HG03439 (cell line): ENCODE measurements at regions not wholly inside any gene's neighbourhood (a gene's known extent, or its start where the extent isn't known, plus 50 kb on each side); places are given as distances from the start of the nearest gene placed in this dataset.

Source experiments
- ATAC-seq: cut with Tn5 transposase; IDR thresholded peaks from one replicate; pipeline ENCODE4 v1.9.1; 2021; ENCODE audit warnings: mild to moderate bottlenecking, moderate library complexity; ENCODE audit not compliant: unreplicated experiment

DNA sequence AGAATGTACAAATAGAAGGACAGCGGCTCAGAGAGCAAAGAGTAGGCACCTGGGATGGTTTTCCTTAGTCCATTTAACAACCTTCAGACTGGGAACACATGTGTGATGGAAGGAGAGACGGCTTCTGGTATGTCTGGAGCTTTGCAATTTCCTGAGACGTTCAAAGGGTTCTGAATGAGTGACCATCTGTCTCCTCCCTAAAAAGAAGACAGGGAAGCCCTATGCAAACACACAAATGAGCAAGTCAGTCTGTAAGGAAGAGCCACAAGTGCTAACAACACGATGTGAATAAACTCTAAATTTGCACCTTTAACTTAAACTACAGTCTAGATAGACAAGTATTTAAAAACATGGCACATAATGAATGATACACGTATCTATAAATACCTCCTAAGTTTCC lies 391.0 kb downstream of the ICE1 start:
- ATAC-seq = no peak

DNA sequence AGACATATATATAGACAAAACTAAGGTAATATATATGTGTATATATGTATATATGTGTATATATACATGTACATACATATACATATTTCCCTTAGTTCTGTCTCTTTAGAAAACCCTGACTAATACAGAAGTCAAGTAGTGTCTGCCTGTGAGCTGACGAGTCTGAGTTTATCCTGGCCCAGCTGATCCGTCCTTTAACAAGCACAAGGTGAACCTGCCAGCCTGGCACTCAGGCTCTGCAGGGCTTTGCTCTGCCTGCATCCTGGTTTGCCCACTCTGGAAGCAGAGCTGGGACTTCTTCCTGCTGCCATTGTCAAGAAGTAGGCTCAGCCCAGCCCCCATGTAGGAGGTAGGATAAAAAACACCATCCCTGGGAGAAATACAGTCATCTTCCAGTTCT lies 388.0 kb downstream of the ICE1 start:
- no peak for ATAC-seq

DNA sequence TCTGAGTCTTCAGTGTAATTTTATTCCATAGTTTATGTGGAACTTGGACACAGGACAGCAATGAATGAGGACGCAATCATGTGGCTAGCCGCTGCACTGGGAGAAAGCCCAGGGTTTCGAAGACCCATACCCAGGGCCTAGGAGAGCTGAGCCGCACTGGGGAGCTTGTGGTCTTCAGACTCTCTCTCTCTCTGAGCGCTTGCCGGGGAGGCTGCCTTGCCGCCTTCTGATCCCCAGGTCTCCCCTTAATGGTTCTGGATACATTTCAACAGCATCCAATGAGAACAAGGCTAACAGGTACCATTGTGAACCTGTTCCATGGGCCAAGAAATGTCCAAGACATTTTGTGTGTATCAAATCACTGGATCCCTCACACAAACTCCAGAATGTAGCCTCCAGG lies 383.4 kb downstream of the ICE1 start:
- ATAC-seq = no peak

DNA sequence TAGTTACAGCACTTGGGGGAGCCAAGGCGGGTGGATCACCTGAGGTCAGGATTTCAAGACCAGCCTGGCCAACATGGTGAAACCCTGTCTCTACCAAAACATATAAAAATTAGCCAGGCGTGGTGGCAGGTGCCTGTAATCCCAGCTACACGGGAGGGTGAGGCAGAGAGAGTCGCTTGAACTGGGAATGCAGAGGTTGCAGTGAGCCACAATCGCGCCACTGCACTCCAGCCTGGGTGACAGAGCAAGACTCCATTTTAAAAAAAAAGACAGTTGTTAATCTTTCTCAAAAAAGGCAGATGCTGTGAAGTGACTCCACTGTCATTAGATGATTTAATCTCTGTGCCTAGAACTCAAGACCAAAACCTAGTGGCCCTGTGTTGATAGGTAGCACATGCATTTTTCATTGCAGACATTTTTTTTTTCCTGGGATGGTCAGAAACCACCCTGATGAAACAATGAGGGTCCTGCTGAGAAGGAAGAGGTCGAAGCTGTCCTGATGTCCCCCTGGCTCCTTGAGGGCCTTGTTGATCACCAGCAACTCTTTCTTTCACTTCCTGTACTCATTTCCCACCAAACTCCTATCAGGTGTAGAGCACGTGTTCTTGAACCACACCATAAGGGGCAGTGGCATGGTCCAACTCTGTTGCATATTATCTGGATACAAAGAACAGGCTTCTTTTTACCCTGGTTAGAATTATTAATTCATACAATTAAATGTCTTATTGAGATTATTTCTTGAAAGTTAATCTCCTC lies 382.2 kb downstream of the ICE1 start:
- no peak for ATAC-seq

DNA sequence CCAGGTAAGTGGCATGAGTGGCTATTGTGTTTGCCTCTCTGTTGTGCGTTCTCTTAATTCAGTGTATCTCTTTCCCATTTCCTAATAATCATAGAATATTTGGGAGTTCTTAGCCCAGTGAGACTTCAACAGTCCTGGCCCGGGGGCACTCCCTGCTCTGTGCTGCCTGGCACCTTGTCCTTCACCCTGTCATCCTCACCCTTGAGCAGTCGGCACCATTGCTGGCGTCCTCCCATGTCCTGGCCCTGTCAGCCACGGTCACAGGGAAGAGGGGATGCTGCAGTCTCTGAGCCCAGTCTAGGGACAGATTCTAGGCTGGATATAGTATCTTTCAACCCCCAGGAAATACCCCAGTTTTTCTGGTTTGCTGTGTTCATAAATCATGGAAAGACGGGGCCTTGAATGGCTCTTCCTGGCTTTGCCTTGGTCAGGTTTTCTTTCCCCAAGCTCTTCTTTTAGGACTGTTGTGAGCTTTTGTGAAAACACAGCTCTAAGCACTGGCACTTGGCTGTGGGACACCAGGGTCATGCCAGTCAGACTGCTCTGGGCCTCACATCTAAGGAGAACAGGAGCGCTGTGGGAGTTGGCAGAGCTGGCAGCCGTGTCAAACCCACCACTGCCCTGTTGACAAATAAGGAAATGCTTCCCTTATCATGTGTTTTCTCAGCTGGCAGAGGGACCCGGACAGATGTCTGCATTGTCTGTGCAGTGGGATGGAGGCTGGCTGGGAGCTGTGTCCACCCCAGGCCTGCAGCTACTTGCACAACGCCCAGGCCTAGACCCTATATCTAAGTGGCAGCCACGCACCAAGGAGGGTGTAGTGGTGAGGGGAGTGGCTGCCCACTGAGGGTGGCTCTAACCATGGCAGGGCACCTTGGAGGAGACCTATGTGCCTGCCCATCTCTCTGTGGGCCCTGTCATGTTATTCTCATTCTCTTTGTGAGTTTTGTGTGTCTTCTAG lies 378.6 kb downstream of the ICE1 start:
- ATAC-seq = no peak

DNA sequence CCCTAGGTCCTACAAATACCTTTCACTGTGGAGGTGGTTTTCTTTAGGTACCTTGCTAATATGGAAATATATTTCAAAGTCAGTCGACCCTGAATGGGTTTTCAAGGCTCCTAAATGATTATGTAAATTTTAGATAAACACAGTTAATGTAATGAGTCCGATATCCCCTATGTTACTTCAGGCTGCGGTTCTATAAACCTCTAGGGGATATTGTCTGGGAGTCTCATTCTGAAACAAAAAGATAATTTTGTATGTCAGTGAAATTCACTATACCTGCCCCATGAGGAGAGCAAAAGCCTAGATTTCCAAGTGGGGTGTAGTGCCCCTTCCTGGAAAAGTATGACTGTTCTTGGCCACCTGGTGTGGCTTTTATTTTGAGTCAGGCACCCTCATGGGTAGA lies 377.3 kb downstream of the ICE1 start:
- ATAC-seq = no peak

DNA sequence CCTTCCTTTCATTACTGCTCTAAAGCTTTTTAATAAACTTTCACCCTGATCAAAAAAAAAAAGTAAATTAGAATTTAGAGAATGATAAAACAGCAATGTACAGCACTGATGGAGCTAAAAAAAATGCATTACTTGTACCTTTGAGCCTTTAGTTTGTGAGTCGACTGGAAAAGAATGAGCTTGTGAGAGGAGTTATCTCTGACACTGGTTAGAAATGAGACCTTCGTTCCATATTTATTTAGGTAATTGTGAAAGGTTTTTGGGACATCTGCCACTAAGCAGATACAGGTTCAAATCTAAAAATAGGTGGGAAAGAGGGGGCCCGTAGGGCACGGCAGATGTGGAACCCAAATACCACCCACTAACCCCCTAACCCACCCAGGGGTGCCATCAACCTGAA lies 376.8 kb downstream of the ICE1 start:
- no peak for ATAC-seq

DNA sequence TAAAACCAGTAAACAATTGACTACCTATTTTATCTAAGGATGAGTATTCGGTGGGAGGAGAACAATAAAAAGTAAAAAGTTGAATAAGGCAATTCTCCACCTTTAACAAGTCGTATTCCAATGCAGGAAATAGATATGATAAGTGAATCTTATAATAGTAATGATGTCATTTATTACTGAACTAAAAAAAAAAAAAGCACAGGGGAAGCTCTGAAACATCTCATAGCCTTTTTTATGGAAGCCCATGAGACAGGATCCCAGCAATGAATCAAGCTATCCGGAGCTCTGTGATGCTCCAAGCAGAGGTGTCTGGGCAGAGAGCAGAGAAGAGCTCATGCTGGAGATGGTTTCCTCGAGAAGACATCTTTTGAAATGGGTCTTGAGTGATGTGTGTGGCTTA lies 376.0 kb downstream of the ICE1 start:
- no peak for ATAC-seq

DNA sequence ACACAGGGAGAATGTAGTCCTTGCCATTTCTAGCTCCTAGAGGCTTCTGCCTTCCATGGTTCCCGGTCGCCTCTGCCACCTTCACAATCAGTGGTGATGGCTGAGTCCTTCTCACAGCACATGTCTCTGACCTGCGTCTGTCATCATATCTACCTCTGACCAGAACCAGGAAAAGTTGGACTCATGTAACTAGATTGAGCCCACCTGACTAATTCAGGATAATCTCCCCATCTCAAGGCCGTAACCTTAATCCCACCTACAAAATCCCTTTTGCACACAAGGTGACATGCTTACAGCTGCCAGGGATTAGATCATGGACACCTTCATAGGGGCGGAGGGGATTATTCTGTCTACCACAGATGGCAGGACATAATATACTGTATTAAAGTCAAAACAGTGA lies 375.6 kb downstream of the ICE1 start:
- ATAC-seq = no peak

DNA sequence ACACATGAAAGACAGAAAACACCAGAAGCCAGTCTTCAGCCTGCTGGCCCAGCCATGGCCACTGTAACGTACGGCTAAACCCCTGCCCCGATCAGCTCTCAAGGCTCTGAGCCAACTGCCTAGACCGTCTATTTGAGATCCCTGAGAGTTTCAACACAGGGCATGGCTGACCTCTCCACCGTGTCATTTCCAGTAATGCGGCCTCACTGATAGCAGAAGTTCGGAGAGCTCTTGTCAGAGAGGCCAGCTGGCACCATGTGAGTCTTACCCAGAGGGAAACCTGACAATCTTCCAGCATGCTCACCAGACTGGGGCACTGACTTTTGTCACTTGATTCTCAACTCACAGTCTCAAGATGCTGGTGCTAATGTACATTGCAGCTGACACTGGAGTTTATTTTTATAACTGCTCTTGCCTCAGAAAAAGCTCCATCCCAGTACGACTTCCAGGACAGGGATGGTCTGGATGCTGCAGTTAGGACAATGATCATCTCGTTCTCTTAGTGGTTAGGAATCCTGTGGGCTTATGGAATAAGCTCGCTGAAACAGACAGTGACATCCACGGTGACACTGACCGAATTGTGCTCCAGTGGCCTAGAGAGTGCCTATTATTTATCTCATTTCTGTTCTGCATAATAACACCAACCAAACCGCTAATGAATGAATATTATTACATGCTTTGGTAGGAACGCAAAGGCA lies 372.7 kb downstream of the ICE1 start:
- no peak for ATAC-seq

DNA sequence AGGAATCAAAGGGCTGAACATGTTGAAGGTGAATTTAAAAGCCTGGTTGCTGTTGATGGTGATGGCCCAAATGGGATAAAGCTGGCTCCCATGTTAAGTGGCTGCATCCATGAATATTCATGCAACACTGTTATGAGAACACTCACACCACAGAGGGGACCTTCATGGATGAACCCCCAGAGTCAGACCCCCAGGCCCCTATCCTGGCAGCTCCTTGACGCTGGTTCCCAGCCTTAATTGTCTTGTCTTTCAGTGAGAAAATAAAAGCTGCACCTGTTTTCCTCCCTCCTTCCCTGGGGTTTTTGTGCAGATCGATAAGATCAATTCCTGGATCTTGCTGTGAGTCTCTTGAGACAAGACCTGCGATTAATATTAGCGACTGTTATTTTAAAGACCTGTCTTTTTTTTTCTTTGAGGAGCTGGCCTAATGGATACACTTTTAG lies 371.7 kb downstream of the ICE1 start:
- no peak for ATAC-seq

DNA sequence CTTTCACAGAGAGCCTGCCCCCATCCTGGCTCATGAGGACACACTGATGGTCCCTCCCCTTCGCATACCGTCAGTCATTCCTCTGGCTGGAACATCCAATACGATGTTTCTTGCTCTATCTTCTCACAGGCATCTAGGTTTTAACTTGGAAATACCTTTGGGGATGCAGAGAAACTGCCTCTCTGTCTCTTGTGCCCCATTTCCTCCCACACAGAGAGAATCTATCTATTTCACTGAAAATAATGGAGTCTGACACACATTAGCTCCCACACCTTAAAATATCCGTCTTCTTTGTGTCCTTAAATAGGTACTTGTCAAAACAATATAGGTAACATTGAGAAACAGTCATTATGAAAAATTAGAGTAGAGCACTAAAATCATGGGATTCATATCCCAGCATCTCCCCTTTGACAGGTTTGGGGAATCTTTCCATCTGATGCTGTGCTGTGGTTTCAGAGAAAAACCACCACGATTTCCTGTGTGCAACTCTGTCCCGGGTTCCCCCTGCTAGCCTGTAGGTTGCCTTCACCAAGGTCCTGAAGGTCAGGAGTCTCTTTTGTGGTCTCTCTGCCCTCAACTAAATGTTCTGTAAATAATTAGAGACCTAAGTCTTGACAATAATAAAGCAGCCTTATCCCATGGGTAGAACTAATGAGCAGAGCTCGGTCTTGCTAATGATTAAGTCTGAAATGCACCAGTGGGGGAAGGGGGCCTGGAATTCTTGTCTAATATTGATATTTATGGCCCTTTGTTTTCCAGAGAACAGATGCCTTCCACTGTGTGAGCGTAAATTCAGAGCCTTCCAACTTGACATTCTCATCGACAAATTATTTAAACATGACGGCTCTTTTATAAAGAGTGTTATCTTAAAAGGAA lies 371.0 kb downstream of the ICE1 start:
- no peak for ATAC-seq

DNA sequence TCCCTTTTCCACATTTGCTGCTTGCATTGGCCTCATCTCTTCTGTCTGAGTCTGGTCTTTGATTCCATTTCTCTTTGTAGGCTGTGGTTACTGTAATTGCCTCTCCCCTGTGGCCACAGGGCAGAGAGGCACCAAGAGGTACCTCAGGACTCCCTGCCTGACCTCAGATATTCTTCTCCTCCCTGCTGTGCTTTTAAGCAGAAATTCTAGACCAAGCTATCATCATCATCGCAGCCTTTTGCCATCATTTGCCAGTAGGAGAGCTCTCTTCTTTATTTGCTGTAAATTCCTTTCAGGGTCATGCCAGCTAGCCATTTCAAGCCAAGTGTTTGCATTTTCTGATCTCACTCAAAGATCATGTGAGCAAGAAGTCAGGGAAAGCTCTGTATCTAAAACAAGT lies 369.6 kb downstream of the ICE1 start:
- ATAC-seq = no peak

DNA sequence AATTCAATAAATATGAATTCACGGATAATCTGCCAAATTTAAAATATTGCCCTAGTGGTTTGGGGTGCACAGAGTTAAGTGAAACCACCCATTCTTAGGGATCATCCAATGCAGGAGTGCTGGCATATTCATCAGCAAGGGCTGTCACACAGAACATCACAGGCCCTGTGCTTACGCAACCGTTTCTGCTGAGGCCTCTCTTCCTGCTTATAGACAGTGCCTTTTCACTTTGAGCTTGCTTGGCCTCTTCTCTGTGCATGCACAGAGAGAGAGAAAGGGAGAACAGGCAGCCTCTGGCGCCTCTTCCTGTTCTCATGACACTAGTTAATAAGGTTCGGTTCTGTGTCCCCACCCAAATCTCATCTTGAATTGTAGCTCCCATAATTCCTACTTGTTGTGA lies 366.3 kb downstream of the ICE1 start:
- no peak for ATAC-seq

DNA sequence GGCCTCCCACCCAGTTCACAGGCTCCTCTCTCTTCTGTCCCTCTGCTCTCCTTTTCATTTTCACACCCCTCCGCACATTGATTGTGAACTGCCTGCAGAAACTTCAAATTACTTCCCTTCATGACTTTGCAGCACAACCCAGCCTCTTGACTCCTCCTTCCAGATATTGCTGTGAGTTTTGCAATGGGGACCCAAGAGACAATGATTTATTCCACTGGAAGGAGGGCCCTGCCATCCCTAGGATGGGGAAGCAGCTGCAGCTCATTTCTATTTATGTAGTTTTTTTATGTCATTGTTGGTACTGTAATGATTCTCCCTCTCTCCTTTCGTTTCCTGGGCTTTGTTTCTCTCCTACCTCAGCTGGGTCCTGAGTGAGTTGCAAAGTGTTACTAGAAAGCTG lies 364.9 kb downstream of the ICE1 start:
- ATAC-seq = no peak

DNA sequence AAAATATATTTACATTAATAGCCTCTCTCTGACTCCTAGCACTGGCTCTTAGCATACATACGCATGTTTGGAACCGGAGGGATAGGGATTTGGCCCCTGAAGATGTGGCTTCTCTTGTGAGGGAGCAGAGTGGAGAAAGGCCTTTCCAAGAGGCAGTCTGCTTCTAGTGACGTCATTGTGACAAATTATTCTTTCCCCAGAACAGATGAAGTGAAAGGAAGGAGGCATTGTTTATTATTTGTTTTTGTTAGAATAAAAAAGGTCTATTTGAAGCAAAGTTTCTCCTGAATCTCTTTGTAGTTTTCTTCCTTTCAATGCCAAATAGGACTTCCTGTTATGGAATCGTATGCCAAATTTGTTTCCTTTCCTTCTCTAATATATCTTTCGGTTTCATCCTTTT lies 361.6 kb downstream of the ICE1 start:
- no peak for ATAC-seq

DNA sequence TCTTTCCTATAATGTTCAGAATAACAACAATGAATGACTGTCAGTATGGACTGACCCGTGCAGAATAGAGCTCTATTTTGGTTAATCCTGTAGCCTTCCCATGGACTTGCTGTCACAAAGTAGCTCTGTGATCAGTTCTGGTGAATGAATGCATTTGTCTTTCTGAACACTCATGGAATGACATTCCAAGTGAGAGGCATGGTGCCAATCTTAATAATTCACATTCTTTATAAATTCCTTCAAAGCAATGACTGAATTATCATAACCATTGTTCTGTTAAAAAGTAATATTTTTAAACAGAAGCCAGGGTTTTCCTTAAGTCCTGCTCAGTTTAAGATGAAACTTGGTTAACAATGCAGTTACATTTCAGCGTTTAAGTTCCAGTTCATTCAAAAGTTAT lies 360.5 kb downstream of the ICE1 start:
- no peak for ATAC-seq

DNA sequence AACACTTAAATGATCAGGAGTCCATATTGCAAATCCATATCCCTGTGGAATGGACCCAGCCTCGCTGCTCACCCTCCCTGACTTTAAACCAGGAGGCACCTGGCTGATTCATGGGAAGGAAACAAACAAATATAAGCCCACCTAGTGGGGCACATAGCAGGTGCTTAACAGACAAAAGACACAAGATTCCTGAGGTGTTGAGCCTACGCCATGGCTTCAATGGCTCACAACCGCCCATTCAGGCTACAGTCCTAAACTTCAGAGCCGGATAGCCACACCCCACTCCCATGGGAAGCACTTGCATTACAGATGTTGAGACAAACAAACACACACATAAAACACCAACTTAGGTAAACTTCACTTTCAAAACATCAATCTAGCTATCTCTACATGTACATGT lies 359.9 kb downstream of the ICE1 start:
- no peak for ATAC-seq

DNA sequence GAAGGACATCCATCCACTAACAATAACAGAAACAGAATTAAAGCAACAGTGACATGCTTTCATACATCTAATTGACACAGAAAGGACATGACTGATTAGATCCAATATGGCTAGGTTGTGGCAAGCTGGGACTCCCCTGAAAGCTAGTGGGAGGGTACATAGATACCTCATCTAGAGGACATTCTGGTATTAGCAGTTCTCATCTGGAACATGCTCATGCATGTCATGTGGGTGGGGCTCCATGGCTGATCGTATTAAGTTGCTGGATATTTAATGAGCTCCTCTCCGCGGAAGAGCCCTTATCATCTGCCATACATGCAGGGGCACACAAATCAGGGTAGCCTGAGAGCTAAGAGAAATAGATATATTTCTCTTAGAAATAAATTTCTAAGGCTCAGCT lies 358.9 kb downstream of the ICE1 start:
- ATAC-seq = no peak

DNA sequence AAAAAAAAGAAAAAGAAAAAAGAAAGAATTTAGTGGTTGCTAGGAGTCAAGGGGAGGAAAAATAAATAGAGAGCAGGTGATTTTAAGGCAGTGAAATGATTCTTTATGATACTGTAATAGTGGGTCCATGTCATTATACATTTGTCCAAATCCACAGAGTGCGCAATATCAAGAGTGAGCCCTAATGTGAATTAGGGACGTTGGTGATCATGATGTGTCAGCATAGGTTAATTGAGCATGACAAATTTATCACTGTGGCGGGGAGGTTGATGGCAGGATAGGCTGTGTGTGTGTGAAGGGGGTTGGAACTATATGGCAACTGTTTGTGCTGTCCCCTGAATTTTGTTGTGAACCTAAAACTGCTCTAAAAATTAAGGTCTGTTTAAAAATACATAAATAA lies 357.8 kb downstream of the ICE1 start:
- ATAC-seq = no peak

DNA sequence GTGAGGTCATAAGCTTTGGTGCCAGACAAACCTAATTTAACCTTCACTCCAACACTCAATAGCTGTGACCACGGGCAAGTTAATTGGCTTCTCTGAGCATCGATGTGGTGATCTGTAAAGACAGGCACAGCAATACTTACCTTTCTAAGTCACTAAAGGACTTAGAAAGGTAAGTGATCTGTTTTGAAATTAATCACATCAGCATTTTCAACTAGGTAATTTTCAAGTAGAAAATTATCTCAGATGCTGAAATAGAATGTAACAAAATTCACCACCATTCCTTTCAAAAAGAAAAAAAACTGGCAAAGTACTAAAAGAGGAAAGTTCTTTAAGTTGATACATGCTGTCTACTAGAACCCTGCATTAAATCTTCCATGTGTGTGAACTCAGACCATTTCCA lies 354.5 kb downstream of the ICE1 start:
- ATAC-seq = no peak
